Stomach (tissue), 8 donors: ENCODE measurements at regions not wholly inside any gene's neighbourhood (a gene's known extent, or its start where the extent isn't known, plus 50 kb on each side); places are given as distances from the start of the nearest gene placed in this dataset.

Experiments
- DNase-seq, 2 donors: peaks; one replicate each; pipeline versions ENCODE4 v3.0.0 to v3.0.0-alpha.2; 2013 to 2019
- H3K27ac ChIP-seq, 5 donors: fragments of 200-600 bp in 4 of 5; sonication (generic) in 4 of 5; one replicate each; pipeline ENCODE4 v1.5.1; 2013 to 2019; ENCODE audit warnings: mild to moderate bottlenecking in 1 of 5, moderate library complexity in 1 of 5
- H3K27me3 ChIP-seq, 3 donors: fragments of 200-600 bp; sonication (generic); one replicate each; pipeline ENCODE4 v1.5.1; 2017 to 2019; ENCODE audit warnings: mixed run types in 1 of 3
- H3K36me3 ChIP-seq, 4 donors: fragments of 200-600 bp; sonication (generic); 1 replicate in 3 of 4; 2 replicates in 1 of 4; pipeline ENCODE4 v1.5.1; 2016 to 2019
- H3K4me1 ChIP-seq, 4 donors: fragments of 200-600 bp; sonication (generic); one replicate each; pipeline ENCODE4 v1.5.1; 2016 to 2019
- H3K4me3 ChIP-seq, 4 donors: fragments of 200-600 bp; sonication (generic) in 3 of 4; one replicate each; pipeline ENCODE4 v1.5.1; 2016 to 2019; ENCODE audit warnings: mild to moderate bottlenecking in 1 of 4
- H3K9me3 ChIP-seq, 4 donors: fragments of 200-600 bp; sonication (generic); one replicate each; pipeline ENCODE4 v1.5.1; 2016 to 2019
- EP300 ChIP-seq: sonication (generic); formaldehyde crosslinking; IDR thresholded peaks from one replicate; pipeline ENCODE4 v1.6.1; 2017; ENCODE audit warnings: antibody characterized with exemption
- POLR2A ChIP-seq, 4 donors: fragments of 450-650 bp; IDR thresholded peaks; one replicate each; pipeline ENCODE4 v1.6.1; 2016; ENCODE audit warnings: antibody characterized with exemption in 4 of 4, control low read depth in 2 of 4, mild to moderate bottlenecking in 1 of 4, moderate library complexity in 1 of 4
- POLR2AphosphoS5 ChIP-seq, 3 donors: sonication (generic); formaldehyde crosslinking; IDR thresholded peaks; one replicate each; pipeline ENCODE4 v1.6.1; 2016; ENCODE audit warnings: antibody characterized with exemption in 3 of 3
- WGBS, 5 donors: extraction: QIAGEN DNeasy Blood & Tissue Kit in 3 of 5; methylation state at CpG; one replicate each; pipeline versions ENCODE4 v1.1.5 to v1.1.7; 2013 to 2018; 5-methylcytosine and 5-hydroxymethylcytosine counted together
- intact Hi-C: fragments of 100-400 bp; cut with DNase I; formaldehyde crosslinking; loops from one replicate; pipeline ENCODE4 v1.15.1; 2023; ENCODE audit warnings: low total_unique reads
- TF ChIP-seq, protein P1 (sequence below), 7 experiments: fragments of 450-650 bp in 4 of 7; fragments of 200-600 bp in 3 of 7; sonication (generic) in 3 of 7; IDR thresholded peaks; one replicate each; pipeline ENCODE4 v1.5.1; 2016 to 2019; ENCODE audit warnings: antibody characterized with exemption in 7 of 7, control low read depth in 2 of 7, mild to moderate bottlenecking in 1 of 7
- donor health status: healthy with polysubstance abuse.
- donor health status: Bipolar disorder and iron deficiency.
- donor health status: healthy.

DNA sequence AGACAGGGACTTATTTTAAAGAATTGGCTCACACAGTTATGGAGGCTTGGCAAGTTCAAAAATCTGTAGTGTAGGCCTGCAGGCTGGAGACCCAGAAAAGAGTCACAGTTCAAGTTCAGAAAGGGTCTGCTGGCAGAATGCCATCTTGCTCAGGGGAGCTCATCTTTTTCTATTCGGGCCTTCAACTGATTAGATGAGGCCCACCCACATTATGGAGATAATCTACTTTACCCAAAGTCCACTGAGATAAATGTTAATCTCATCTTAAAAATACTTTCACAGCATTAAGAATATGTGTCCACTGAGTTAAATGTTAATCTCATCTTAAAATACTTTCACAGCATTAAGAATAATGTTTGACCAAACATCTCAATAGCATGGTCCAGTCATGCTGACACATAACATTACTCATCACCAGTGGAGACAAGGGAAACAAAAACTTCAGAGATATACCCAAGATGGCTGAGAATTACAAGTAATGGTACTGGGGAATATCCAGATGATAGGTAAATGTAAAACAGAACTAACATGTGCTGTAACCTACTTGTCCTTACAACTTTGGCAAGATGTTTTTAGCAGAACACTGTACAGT lies 74.3 kb upstream of the STAC start:
- H3K4me1 ChIP-seq, result no peaks in the 10 kb centered on the region
- no peaks in the 10 kb centered on the region for H3K36me3 ChIP-seq
- no peak overlapping the region for H3K27ac ChIP-seq
- TF ChIP-seq POLR2A (IDR thresholded peaks at IDR 0.05) (no peak), EP300 (no peak), POLR2AphosphoS5 (IDR thresholded peaks at IDR 0.05) (no peak)
- TF ChIP-seq, protein P1, sequence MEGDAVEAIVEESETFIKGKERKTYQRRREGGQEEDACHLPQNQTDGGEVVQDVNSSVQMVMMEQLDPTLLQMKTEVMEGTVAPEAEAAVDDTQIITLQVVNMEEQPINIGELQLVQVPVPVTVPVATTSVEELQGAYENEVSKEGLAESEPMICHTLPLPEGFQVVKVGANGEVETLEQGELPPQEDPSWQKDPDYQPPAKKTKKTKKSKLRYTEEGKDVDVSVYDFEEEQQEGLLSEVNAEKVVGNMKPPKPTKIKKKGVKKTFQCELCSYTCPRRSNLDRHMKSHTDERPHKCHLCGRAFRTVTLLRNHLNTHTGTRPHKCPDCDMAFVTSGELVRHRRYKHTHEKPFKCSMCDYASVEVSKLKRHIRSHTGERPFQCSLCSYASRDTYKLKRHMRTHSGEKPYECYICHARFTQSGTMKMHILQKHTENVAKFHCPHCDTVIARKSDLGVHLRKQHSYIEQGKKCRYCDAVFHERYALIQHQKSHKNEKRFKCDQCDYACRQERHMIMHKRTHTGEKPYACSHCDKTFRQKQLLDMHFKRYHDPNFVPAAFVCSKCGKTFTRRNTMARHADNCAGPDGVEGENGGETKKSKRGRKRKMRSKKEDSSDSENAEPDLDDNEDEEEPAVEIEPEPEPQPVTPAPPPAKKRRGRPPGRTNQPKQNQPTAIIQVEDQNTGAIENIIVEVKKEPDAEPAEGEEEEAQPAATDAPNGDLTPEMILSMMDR (IDR thresholded peaks at IDR 0.05), result no peak
- no peak overlapping the region for H3K4me3 ChIP-seq
- no peak for DNase-seq
- WGBS, 5 donors, result 69 to 83% (median 78%) methylated on average over 1 of the region's 1 CpG
- H3K9me3 ChIP-seq, result no peaks in the 10 kb centered on the region
- intact Hi-C loops, result no loop called here
- no peaks in the 10 kb centered on the region for H3K27me3 ChIP-seq

DNA sequence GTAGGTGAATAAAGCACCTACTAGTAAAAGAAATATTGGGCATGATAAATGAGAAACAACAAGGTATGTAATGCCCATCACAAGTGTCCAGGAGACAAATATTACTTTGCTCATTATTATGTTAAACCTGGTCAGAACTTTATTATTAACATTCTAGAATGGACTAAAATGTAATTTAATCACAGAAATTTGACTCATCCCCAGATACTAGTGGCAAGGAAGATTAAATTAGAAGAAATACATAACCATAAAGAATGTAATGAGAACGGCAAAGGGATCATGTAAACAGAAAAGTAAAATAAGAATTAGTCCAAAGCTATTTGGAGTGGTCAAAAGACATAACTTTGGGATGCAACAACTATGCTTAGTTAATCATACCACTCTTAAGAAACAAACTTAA lies 71.2 kb upstream of the STAC start:
- H3K9me3 ChIP-seq, result no peaks in the 10 kb centered on the region
- TF ChIP-seq POLR2AphosphoS5 (IDR thresholded peaks at IDR 0.05) (no peak), EP300 (no peak), POLR2A (IDR thresholded peaks at IDR 0.05) (no peak)
- TF ChIP-seq, protein P1 (IDR thresholded peaks at IDR 0.05), result no peak
- H3K4me3 ChIP-seq, result no peak overlapping the region
- no peaks in the 10 kb centered on the region for H3K27me3 ChIP-seq
- no peak overlapping the region for H3K27ac ChIP-seq
- no peaks in the 10 kb centered on the region for H3K4me1 ChIP-seq
- DNase-seq, result no peak
- 53 to 79% (median 77%) methylated on average over 1 of the region's 1 CpG for WGBS, 5 donors
- H3K36me3 ChIP-seq, result no peaks in the 10 kb centered on the region
- intact Hi-C loops, result no loop called here

- intact Hi-C loops, result no loop called here
- H3K4me1 ChIP-seq, result no peaks in the 10 kb centered on the region
- TF ChIP-seq POLR2AphosphoS5 (IDR thresholded peaks at IDR 0.05), result no peak
These were observed 68.0 kb upstream of the STAC start for GRCh38 chr3:36312351-36312750.

GRCh38 chr3:36317915-36318314 lies 62.4 kb upstream of the STAC start:
- no peak for DNase-seq
- 51 to 77% (median 60%) methylated on average over 3 of the region's 3 CpGs for WGBS, 5 donors
- Histone ChIP-seq H3K4me1 (no peaks in the 10 kb centered on the region), H3K4me3 (no peak overlapping the region), H3K27me3 (no peaks in the 10 kb centered on the region), H3K27ac (no peak overlapping the region), H3K9me3 (peaks cover 0 to 15% (median 8%) of the 10 kb centered on the region in 4 donors), H3K36me3 (no peaks in the 10 kb centered on the region)
- intact Hi-C loops, result no loop called here
- no peak for TF ChIP-seq POLR2A (IDR thresholded peaks at IDR 0.05)
- no peak for TF ChIP-seq POLR2AphosphoS5 (IDR thresholded peaks at IDR 0.05)
- TF ChIP-seq, protein P1 (IDR thresholded peaks at IDR 0.05), result no peak
- no peak for TF ChIP-seq EP300

More at GRCh38 chr3:36312351-36312750, 68.0 kb upstream of the STAC start:
- Histone ChIP-seq H3K4me3 (no peak overlapping the region), H3K36me3 (no peaks in the 10 kb centered on the region), H3K27me3 (no peaks in the 10 kb centered on the region), H3K9me3 (peaks cover 0 to 12% (median 5%) of the 10 kb centered on the region in 4 donors), H3K27ac (no peak overlapping the region)
- DNase-seq, result no peak

GRCh38 chr3:36318621-36319200 lies 61.6 kb upstream of the STAC start:
- TF ChIP-seq, protein P1 (IDR thresholded peaks at IDR 0.05), result no peak
- no peak for TF ChIP-seq POLR2A (IDR thresholded peaks at IDR 0.05)
- TF ChIP-seq EP300, result no peak
- no peak for TF ChIP-seq POLR2AphosphoS5 (IDR thresholded peaks at IDR 0.05)
- 50 to 76% (median 64%) methylated on average over 3 of the region's 3 CpGs for whole genome bisulfite sequencing, 5 donors
- DNase-seq, result no peak
- Histone ChIP-seq H3K4me3 (no peak overlapping the region), H3K9me3 (peaks cover 0 to 15% (median 8%) of the 10 kb centered on the region in 4 donors), H3K4me1 (no peaks in the 10 kb centered on the region), H3K36me3 (no peaks in the 10 kb centered on the region), H3K27ac (no peak overlapping the region), H3K27me3 (no peaks in the 10 kb centered on the region)
- intact Hi-C loops, result no loop called here
